ACC112 (cell line): ENCODE measurements at regions not wholly inside any gene's neighbourhood (a gene's known extent, or its start where the extent isn't known, plus 50 kb on each side); places are given as distances from the start of the nearest gene placed in this dataset.
A peak's percentile ranks its signal among the peaks of the same experiment; 100 is the strongest.

ENCODE experiments used
- H2AFZ ChIP-seq: fragments of 200-600 bp; sonication (generic); one replicate; pipeline ENCODE4 v1.6.0; 2017; ENCODE audit warnings: antibody characterized with exemption, low read length; ENCODE audit not compliant: unreplicated experiment
- H3K27ac ChIP-seq: fragments of 200-600 bp; sonication (generic); 2 replicates; pipeline ENCODE4 v1.5.1; 2014; ENCODE audit warnings: low read depth, mild to moderate bottlenecking, antibody characterized with exemption, low read length, moderate library complexity
- H3K27me3 ChIP-seq: fragments of 200-600 bp; sonication (generic); 2 replicates; pipeline ENCODE4 v1.6.1; 2014; ENCODE audit warnings: mild to moderate bottlenecking, antibody characterized with exemption, low read length, moderate library complexity, mixed read lengths; ENCODE audit not compliant: insufficient read depth
- H3K36me3 ChIP-seq: fragments of 200-600 bp; sonication (generic); 2 replicates; pipeline ENCODE4 v1.6.1; 2016; ENCODE audit warnings: mild to moderate bottlenecking, antibody characterized with exemption, low read length, moderate library complexity, mixed read lengths; ENCODE audit not compliant: insufficient read depth
- H3K4me1 ChIP-seq: fragments of 200-600 bp; sonication (generic); one replicate; pipeline ENCODE4 v1.6.1; 2016; ENCODE audit warnings: low read length, mixed read lengths; ENCODE audit not compliant: insufficient read depth, unreplicated experiment, control insufficient read depth
- H3K4me3 ChIP-seq: fragments of 200-600 bp; sonication (generic); 2 replicates; pipeline ENCODE4 v1.5.1; 2014; ENCODE audit warnings: mild to moderate bottlenecking, low read depth, low read length
- H3K79me2 ChIP-seq: fragments of 200-600 bp; sonication (generic); one replicate; pipeline ENCODE4 v1.6.0; 2016; ENCODE audit warnings: low read length; ENCODE audit not compliant: control insufficient read depth, unreplicated experiment, insufficient read depth

- Histone ChIP-seq H3K4me3 (no peak overlapping the region), H3K27me3 (no peaks in the 10 kb centered on the region), H3K36me3 (no peaks in the 10 kb centered on the region), H2AFZ (no peak overlapping the region), H3K27ac (no peak overlapping the region), H3K4me1 (peaks cover 13% of the 10 kb centered on the region), H3K79me2 (no peaks in the 10 kb centered on the region)
Measured at GRCh38 chr5:74248576-74248975, 392.0 kb downstream of the ENC1 start.

GRCh38 chr5:74244406-74244805 is 396.1 kb downstream of the ENC1 start:
- no peak overlapping the region for H3K27ac ChIP-seq
- H3K4me3 ChIP-seq, result no peak overlapping the region
- no peak overlapping the region for H2AFZ ChIP-seq
- no peaks in the 10 kb centered on the region for H3K79me2 ChIP-seq
- H3K4me1 ChIP-seq, result peaks cover 7% of the 10 kb centered on the region
- H3K36me3 ChIP-seq, result no peaks in the 10 kb centered on the region
- no peaks in the 10 kb centered on the region for H3K27me3 ChIP-seq

- Histone ChIP-seq H3K27ac (no peak overlapping the region), H3K4me1 (peaks cover 7% of the 10 kb centered on the region), H3K27me3 (no peaks in the 10 kb centered on the region), H3K4me3 (no peak overlapping the region), H2AFZ (no peak overlapping the region), H3K36me3 (no peaks in the 10 kb centered on the region), H3K79me2 (no peaks in the 10 kb centered on the region)
Measured at GRCh38 chr5:74243634-74244033, 396.9 kb downstream of the ENC1 start.

GRCh38 chr5:74242516-74242915 is 398.0 kb downstream of the ENC1 start:
- Histone ChIP-seq H3K36me3 (no peaks in the 10 kb centered on the region), H3K27ac (no peak overlapping the region), H3K4me3 (no peak overlapping the region)

GRCh38 chr5:74241751-74242140 is 398.8 kb downstream of the ENC1 start:
- peaks cover 7% of the 10 kb centered on the region for H3K4me1 ChIP-seq
- no peaks in the 10 kb centered on the region for H3K36me3 ChIP-seq
- H3K27ac ChIP-seq, result no peak overlapping the region
- H3K79me2 ChIP-seq, result no peaks in the 10 kb centered on the region
- H2AFZ ChIP-seq, result no peak overlapping the region
- no peaks in the 10 kb centered on the region for H3K27me3 ChIP-seq
- no peak overlapping the region for H3K4me3 ChIP-seq

More at GRCh38 chr5:74242516-74242915, 398.0 kb downstream of the ENC1 start:
- Histone ChIP-seq H3K27me3 (no peaks in the 10 kb centered on the region), H2AFZ (no peak overlapping the region), H3K79me2 (no peaks in the 10 kb centered on the region), H3K4me1 (peaks cover 7% of the 10 kb centered on the region)

GRCh38 chr5:74240783-74241750 is 399.5 kb downstream of the ENC1 start:
- Histone ChIP-seq H3K27me3 (no peaks in the 10 kb centered on the region), H2AFZ (no peak overlapping the region), H3K27ac (no peak overlapping the region)

GRCh38 chr5:74239261-74239660 is 401.3 kb downstream of the ENC1 start:
- Histone ChIP-seq H3K4me1 (peaks cover 7% of the 10 kb centered on the region), H3K36me3 (no peaks in the 10 kb centered on the region), H3K27me3 (no peaks in the 10 kb centered on the region), H3K79me2 (no peaks in the 10 kb centered on the region), H2AFZ (no peak overlapping the region), H3K27ac (no peak overlapping the region), H3K4me3 (no peak overlapping the region)

More at GRCh38 chr5:74240783-74241750, 399.5 kb downstream of the ENC1 start:
- H3K4me3 ChIP-seq, result no peak overlapping the region
- H3K4me1 ChIP-seq, result peaks cover 7% of the 10 kb centered on the region
- H3K79me2 ChIP-seq, result no peaks in the 10 kb centered on the region
- H3K36me3 ChIP-seq, result no peaks in the 10 kb centered on the region

- Histone ChIP-seq H2AFZ (no peak overlapping the region), H3K36me3 (no peaks in the 10 kb centered on the region), H3K79me2 (no peaks in the 10 kb centered on the region), H3K4me3 (no peak overlapping the region), H3K27ac (no peak overlapping the region), H3K27me3 (no peaks in the 10 kb centered on the region), H3K4me1 (peaks cover 21% of the 10 kb centered on the region)
Measured at GRCh38 chr5:74237571-74238145, 402.9 kb downstream of the ENC1 start.

- Histone ChIP-seq H3K4me1 (peaks cover 25% of the 10 kb centered on the region), H2AFZ (no peak overlapping the region), H3K4me3 (no peak overlapping the region), H3K79me2 (no peaks in the 10 kb centered on the region), H3K36me3 (no peaks in the 10 kb centered on the region), H3K27me3 (no peaks in the 10 kb centered on the region), H3K27ac (no peak overlapping the region)
Measured at GRCh38 chr5:74235552-74235951, 405.0 kb downstream of the ENC1 start.

GRCh38 chr5:74233571-74233970 is 407.0 kb downstream of the ENC1 start:
- H3K36me3 ChIP-seq, result no peaks in the 10 kb centered on the region
- no peak overlapping the region for H3K4me3 ChIP-seq
- H2AFZ ChIP-seq, result peak overlapping the region; percentile 7
- H3K79me2 ChIP-seq, result no peaks in the 10 kb centered on the region
- peaks cover 25% of the 10 kb centered on the region for H3K4me1 ChIP-seq
- H3K27ac ChIP-seq, result peak overlapping the region; percentile 39
- no peaks in the 10 kb centered on the region for H3K27me3 ChIP-seq

- no peaks in the 10 kb centered on the region for H3K36me3 ChIP-seq
- H3K27me3 ChIP-seq, result no peaks in the 10 kb centered on the region
- H3K27ac ChIP-seq, result peak overlapping the region; percentile 39
- H3K4me1 ChIP-seq, result peaks cover 25% of the 10 kb centered on the region
- H2AFZ ChIP-seq, result peak overlapping the region; percentile 7
- H3K79me2 ChIP-seq, result no peaks in the 10 kb centered on the region
- no peak overlapping the region for H3K4me3 ChIP-seq
Measured at GRCh38 chr5:74233091-74233490, 407.4 kb downstream of the ENC1 start.
